Amniotic stem cell (primary cell): ENCODE measurements at regions not wholly inside any gene's neighbourhood (a gene's known extent, or its start where the extent isn't known, plus 50 kb on each side); places are given as distances from the start of the nearest gene placed in this dataset.

Experiments used
- DNase-seq: peaks from one replicate; lab custom pipeline; 2025; lab: John Stamatoyannopoulos, UW

DNA sequence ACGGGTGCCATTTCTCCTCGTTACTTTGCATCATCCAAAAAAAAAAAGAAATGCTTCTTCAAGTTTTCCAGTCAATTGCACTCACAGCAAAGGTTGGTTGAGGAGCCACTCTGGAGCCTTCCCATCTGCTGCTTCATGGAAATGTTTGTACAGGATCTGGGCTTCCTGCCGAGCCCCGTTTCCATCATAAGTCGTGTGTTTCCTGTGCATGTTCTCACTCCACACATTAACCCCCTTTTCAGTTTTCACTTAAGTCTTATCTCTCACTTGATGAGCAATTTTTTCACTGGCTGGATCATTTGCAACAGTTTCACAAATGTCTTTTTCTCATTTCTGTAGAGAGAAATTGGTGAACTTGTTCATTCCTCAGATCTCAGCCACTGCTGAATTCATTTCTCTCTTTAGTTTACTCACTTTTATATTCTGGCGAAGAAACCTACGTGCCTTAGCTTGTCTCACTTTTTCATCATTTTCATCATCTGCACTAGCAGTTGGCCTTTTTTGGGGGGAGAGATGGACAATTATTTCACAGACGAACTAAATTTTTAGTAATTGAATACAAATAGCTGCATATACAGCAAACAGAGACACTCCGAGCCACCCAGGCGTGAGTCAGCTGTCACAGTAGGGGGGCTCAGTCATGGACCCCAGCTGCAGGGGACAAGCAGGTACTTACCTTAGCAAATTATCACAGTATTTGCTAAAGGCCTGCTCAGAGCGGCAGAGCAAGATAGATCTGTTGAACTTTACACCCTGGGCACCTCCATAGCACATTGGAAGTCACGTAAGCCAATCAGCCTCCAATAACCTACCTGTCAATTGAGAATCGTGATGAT lies 750.8 kb upstream of the ID2 start:
- DNase-seq: no peak

GRCh38 chr2:7931808-7932207 lies 750.0 kb upstream of the ID2 start:
- no peak for DNase-seq

DNA sequence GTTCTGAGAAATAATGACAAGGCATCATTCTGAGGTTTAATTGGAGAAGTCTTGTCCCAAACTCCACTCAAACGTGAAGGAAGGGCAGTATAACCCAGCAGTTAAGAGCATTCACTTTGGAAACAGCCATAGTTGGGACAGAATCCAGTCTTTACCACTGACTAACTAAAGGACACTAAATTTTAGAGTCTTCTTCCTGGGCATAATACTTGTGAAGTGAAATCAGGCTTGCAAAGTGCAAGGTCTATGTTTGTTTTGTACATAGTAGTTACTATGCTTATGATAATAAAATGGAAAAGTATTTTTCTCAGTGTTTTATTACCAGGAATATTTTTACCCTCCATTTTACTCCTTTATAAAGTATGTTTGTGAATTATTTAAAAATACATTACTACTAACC lies 748.2 kb upstream of the ID2 start:
- no peak for DNase-seq

GRCh38 chr2:7934476-7934875 lies 747.4 kb upstream of the ID2 start:
- no peak for DNase-seq

GRCh38 chr2:7937082-7937481 lies 744.8 kb upstream of the ID2 start:
- no peak for DNase-seq

DNA sequence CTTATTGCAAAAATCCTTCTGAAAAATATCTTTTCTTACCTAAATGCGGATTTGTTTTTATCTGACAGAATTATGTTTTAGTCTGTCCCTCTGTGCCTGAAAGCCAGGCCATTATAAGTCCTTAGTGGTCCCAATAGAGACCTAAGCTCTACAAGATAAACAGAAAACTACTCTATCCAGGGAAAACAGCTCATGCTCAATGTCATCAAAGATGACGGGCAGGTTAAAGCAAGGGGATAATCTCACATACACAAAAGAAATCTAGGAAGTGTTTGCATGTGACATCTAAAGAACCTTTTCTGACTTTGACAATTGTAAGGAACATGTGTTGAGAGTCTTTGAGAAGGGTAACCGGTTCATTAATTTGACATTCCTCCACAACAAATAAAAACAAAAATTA lies 741.1 kb upstream of the ID2 start:
- no peak for DNase-seq

DNA sequence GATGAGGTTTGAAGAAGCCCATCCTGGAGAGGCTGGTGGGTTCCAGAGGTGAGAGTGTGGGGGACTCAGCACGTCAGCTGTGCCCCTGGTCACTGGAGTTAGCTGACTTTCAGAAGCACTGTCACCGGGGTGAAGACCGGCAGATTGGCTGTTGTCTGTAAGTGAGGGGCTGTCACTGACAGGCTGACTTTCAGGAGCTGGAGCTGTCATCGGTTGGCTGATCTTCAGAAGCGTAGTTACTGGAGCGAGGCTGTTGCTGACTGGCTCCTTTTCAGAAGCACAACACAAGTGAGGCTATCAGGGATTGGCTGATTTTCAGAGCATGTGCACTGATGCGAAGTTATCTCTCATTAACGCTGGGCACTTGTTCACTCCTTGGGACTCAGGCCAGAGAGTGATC lies 738.4 kb upstream of the ID2 start:
- no peak for DNase-seq

GRCh38 chr2:7945026-7945425 lies 736.8 kb upstream of the ID2 start:
- no peak for DNase-seq

DNA sequence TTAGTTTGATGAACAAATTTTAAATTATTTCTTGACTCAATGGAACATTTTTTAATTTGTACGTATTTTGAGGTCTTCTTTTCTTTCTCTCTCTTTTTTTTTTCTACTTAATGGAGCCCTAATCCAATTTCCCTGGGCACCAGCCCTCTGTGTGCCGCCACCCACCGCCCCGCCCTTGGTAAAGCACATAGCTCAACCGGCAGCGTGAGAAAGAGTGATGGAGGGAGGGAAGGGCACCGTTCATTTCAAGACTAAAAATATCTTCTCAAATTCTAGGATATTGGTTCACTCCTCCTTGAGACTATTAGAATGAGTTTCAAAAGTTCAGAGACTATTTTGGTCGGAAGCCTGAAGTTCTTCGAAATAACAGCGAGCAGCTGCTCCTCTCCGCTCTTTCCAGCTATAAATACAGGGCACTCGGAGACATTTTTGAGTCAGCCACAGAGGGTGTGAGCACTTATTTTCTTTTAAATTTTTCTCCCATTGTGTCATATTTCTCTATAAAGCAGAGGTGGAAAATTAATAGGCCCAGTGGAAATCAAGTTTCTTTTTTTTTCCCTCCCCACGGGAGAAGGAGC lies 731.7 kb upstream of the ID2 start:
- no peak for DNase-seq

GRCh38 chr2:7951001-7951400 lies 730.9 kb upstream of the ID2 start:
- DNase-seq: no peak

DNA sequence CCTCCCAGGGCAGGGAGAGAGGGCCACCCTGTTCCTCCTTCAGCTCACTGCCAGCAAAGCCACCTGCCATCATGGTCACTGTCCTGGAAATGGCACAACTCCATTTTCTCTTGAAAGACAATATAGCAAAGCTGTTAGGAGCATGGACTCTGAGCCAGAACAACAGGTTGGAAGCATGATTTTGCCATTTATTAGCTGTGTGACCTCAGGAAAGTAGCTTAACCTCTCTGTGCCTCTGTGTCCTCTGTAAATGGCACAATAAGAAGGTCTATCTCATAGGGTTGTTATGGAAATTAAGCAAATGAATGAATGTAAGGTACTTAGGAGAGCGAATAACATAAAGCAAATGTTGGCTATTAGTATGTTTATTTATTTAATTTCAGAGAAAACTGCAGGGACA lies 730.4 kb upstream of the ID2 start:
- no peak for DNase-seq

GRCh38 chr2:7952046-7952745 lies 729.7 kb upstream of the ID2 start:
- no peak for DNase-seq

DNA sequence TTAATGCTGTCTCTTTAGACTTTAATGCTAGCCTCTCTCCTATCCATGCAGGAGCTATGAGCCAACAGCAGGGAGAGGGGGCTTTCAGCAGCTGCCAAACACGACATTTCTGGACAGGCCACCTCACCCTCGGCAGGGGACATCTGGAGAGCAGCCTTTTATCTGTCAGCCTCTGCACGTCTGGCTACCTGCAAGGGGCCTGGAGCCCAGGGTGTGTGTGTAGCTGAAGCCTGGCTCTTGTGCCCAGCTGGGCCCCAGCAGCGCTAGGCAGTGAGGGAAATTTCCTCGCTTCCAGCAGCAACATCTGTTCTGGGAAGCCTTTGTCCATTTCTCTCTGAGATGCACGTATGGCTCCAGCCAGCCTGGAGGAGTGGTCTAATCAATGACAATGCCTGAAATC lies 728.7 kb upstream of the ID2 start:
- DNase-seq: no peak

GRCh38 chr2:7954234-7954633 lies 727.6 kb upstream of the ID2 start:
- no peak for DNase-seq

DNA sequence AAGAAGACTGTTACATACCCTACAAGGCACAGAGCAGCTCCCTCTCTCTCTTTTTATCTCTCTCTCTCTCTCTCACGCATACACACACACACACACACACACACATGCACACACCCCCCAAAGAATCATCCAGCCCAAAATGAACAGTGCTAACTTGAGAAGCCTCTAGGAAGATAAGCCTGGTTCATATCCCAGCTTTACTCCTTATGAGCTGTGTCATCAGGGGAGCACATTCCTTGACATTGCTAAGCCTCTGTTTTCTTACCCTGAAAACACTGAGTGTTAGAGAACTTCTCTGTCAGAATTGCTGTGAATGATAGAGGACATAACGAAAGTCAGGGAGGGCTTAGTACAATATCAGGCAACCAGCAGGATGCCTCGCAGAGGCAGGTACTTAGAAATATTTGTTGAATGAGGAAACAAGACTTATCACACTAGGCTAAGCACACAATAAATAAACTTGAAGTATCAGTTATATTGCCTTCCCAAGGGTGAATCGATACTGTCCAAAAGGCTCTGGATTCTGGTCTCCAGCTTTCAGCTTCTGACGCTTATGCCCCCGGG lies 725.6 kb upstream of the ID2 start:
- no peak for DNase-seq

GRCh38 chr2:7961550-7961949 lies 720.3 kb upstream of the ID2 start:
- DNase-seq: no peak

DNA sequence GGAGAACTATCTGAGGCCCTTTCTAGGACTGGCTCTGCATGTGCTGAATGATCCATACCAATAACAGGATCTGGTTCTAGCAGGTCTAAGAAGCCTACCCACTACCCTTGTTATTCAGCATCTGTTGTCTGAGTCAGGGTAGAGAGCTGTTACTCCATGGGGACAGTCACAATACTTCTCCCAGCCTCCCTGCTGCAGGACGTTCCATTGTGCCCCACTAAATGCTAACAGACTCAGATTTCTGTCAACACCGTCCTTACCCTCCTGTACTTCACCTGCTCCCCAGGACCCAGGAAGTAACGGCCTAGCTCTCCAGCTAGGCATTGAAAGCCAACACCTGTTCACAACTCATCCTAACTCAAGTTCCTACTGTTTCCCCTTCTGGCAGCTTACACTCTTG lies 719.7 kb upstream of the ID2 start:
- DNase-seq: no peak

- DNase-seq: no peak
Observed at GRCh38 chr2:7963787-7964186, 718.1 kb upstream of the ID2 start.

DNA sequence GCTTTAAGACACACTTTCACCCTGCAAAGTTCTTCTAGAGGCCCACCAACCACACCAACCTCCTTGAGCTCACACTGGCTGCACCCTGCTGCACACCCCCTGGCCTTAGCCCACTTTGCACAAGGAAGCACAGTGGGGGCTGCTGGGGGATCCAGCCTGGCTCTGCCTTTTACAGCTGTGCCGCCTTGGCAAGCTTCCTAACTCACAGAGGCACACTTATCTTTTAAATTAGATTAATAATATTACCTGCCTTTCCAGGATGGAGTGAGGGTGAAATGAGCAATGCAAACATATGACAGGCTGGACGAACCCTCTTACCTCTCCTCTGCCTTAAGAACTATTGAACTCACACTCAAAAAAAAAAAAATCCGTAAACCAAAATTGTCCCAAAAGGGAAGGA lies 715.8 kb upstream of the ID2 start:
- no peak for DNase-seq

DNA sequence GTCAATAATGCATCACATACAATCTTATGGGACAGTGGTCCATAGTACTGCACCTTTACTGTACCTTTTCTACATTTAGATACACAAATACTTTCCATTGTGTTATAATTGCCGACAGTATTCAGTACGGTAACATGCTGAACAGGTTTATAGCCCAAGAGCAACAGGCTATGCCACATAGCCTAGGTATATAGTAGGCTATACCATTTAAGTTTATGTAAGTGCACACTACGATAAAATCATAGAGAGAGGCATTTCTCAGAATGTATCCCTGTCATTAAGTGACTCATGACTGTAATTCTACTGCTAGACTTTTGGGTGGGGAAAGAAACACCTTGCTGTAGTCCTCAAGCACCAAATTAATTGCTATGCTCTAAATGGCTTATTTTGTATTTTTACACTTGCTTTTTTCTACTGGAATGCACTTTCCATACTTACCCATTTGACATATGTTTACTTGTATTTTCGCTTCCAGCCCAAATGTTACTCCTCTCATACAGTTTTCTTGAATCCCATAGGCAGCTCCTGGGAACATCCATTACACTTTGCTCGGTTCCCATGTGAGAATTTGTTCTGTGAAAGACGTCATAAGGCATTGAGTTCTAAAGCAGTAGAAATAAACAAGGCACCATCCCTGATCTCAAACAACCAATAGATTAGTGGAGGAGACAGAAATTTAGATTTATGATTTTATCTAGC lies 714.0 kb upstream of the ID2 start:
- no peak for DNase-seq

- DNase-seq: no peak
Observed at GRCh38 chr2:7969756-7970515, 711.9 kb upstream of the ID2 start.

- DNase-seq: no peak
Observed at GRCh38 chr2:7971248-7971647, 710.6 kb upstream of the ID2 start.
